H1 (cell line): ENCODE measurements at regions not wholly inside any gene's neighbourhood (a gene's known extent, or its start where the extent isn't known, plus 50 kb on each side); places are given as distances from the start of the nearest gene placed in this dataset.

Experiments
- CTCF ChIA-PET: fragments of 300-600 bp; sonication (Branson Sonifier 250); formaldehyde crosslinking; loops from one replicate; lab custom pipeline; 2021; ENCODE audit not compliant: partially characterized antibody; lab: Charles Lee
- POLR2A ChIA-PET: fragments of 300-600 bp; sonication (Branson Sonifier 250); formaldehyde crosslinking; loops from one replicate; lab custom pipeline; 2021; ENCODE audit warnings: inconsistent platforms; ENCODE audit not compliant: partially characterized antibody; lab: Charles Lee
- DNase-seq, 2 experiments: peaks; one replicate each; pipeline versions ENCODE4 v3.0.0 to v3.0.0-alpha.2; 2010 to 2022; ENCODE audit warnings: low spot score in 2 of 2, low read depth in 1 of 2, mixed read lengths in 1 of 2
- FAIRE-seq: peaks from 2 replicates; lab custom pipeline; 2011; peaks lifted over from hg19 to GRCh38; lab: Jason Lieb, UNC
- H2AFZ ChIP-seq: 2 replicates; pipeline ENCODE4 v1.8.1; 2012; ENCODE audit warnings: low read length, inconsistent platforms
- H2AK5ac ChIP-seq: 2 replicates; pipeline ENCODE4 v1.6.1; 2013; ENCODE audit warnings: low read depth, low read length
- H2BK120ac ChIP-seq: replicated peaks from 2 replicates; pipeline ENCODE3; 2013; ENCODE audit warnings: low read depth, low read length, inconsistent platforms
- H2BK12ac ChIP-seq: 2 replicates; pipeline ENCODE4 v1.6.1; 2013; ENCODE audit warnings: low read depth, low read length
- H2BK15ac ChIP-seq: 2 replicates; pipeline ENCODE4 v1.6.1; 2013; ENCODE audit warnings: low read length
- H2BK20ac ChIP-seq: 2 replicates; pipeline ENCODE4 v1.6.1; 2013; ENCODE audit warnings: low read length
- H2BK5ac ChIP-seq: 2 replicates; pipeline ENCODE4 v1.6.1; 2013; ENCODE audit warnings: low read depth, low read length
- H3K14ac ChIP-seq: 2 replicates; pipeline ENCODE4 v1.6.1; 2013; ENCODE audit warnings: inconsistent platforms; ENCODE audit not compliant: insufficient read length
- H3K18ac ChIP-seq: 2 replicates; pipeline ENCODE4 v1.6.1; 2013; ENCODE audit warnings: low read length; ENCODE audit errors: extremely low read depth
- H3K23ac ChIP-seq: 2 replicates; pipeline ENCODE4 v1.6.1; 2013; ENCODE audit warnings: inconsistent platforms; ENCODE audit not compliant: insufficient read length
- H3K23me2 ChIP-seq: 2 replicates; pipeline ENCODE4 v1.6.1; 2013; ENCODE audit warnings: low read depth, low read length
- H3K27ac ChIP-seq: 2 replicates; pipeline ENCODE4 v1.6.1; 2011; ENCODE audit warnings: low read depth, low read length, inconsistent platforms
- H3K27me3 ChIP-seq, 4 experiments: replicated peaks in 1 of 4; 1 replicate in 1 of 4; 2 replicates in 3 of 4; pipeline versions ENCODE4 v1.6.1 to v1.8.1; 2011 to 2013; ENCODE audit warnings: low read length in 3 of 4, mild to moderate bottlenecking in 3 of 4, inconsistent platforms in 2 of 4, mixed read lengths in 2 of 4, moderate library complexity in 1 of 4; ENCODE audit not compliant: control insufficient read depth in 3 of 4, insufficient read depth in 3 of 4; ENCODE audit errors: extremely low read depth in 1 of 4
- H3K36me3 ChIP-seq, 4 experiments: 2 replicates each; pipeline versions ENCODE4 v1.6.1 to v1.8.1; 2011 to 2013; ENCODE audit warnings: mild to moderate bottlenecking in 4 of 4, low read length in 3 of 4, moderate library complexity in 2 of 4, control low read depth in 1 of 4, inconsistent platforms in 1 of 4; ENCODE audit not compliant: insufficient read depth in 4 of 4, control insufficient read depth in 2 of 4
- H3K4ac ChIP-seq: replicated peaks from 2 replicates; pipeline ENCODE3; 2013; ENCODE audit warnings: low read length, low read depth, mixed read lengths, inconsistent platforms; ENCODE audit not compliant: insufficient read length
- H3K4me1 ChIP-seq, 4 experiments: replicated peaks in 1 of 4; 1 replicate in 1 of 4; 2 replicates in 3 of 4; pipeline versions ENCODE4 v1.6.1 to v1.8.1; 2011 to 2013; ENCODE audit warnings: low read length in 3 of 4, inconsistent platforms in 2 of 4, mixed read lengths in 1 of 4; ENCODE audit not compliant: insufficient read depth in 4 of 4, control insufficient read depth in 3 of 4
- H3K4me2 ChIP-seq, 2 experiments: 2 replicates each; pipeline versions ENCODE4 v1.6.1 to v1.8.1; 2011 to 2013; ENCODE audit warnings: low read depth in 2 of 2, low read length in 2 of 2, control low read depth in 1 of 2, inconsistent platforms in 1 of 2, mild to moderate bottlenecking in 1 of 2; ENCODE audit not compliant: insufficient read depth in 1 of 2
- H3K4me3 ChIP-seq, 4 experiments: fragments of 200-600, 300-600 bp in 1 of 4; sonication (generic), shearing (Covaris generic), sonication (Bioruptor Twin) in 1 of 4; 2 replicates each; pipeline versions ENCODE4 v1.5.1 to v1.8.1; 2011 to 2016; ENCODE audit warnings: low read length in 4 of 4, low read depth in 3 of 4, control low read depth in 2 of 4, inconsistent platforms in 2 of 4, mild to moderate bottlenecking in 2 of 4, mixed read lengths in 1 of 4, moderate library complexity in 1 of 4; ENCODE audit not compliant: insufficient read depth in 2 of 4; ENCODE audit errors: extremely low read depth in 1 of 4
- H3K56ac ChIP-seq: replicated peaks from 2 replicates; pipeline ENCODE3; 2013; ENCODE audit warnings: low read depth, mild to moderate bottlenecking, mixed read lengths, low read length, inconsistent platforms; ENCODE audit not compliant: insufficient read length
- H3K79me1 ChIP-seq: 2 replicates; pipeline ENCODE4 v1.6.1; 2013; ENCODE audit warnings: low read depth, low read length, control low read depth
- H3K79me2 ChIP-seq, 2 experiments: 2 replicates each; pipeline versions ENCODE4 v1.6.1 to v1.8.1; 2012 to 2013; ENCODE audit warnings: low read length in 2 of 2, mild to moderate bottlenecking in 2 of 2, inconsistent platforms in 1 of 2; ENCODE audit not compliant: insufficient read depth in 2 of 2, control insufficient read depth in 1 of 2
- H3K9ac ChIP-seq, 4 experiments: replicated peaks in 1 of 4; 1 replicate in 1 of 4; 2 replicates in 3 of 4; pipeline versions ENCODE4 v1.6.1 to v1.8.1; 2011 to 2013; ENCODE audit warnings: low read depth in 3 of 4, low read length in 3 of 4, control low read depth in 2 of 4, mild to moderate bottlenecking in 2 of 4, moderate library complexity in 2 of 4, inconsistent platforms in 1 of 4; ENCODE audit errors: extremely low read depth in 1 of 4
- H3K9me3 ChIP-seq, 2 experiments: 2 replicates each; pipeline versions ENCODE4 v1.6.1 to v1.8.1; 2012 to 2013; ENCODE audit warnings: mild to moderate bottlenecking in 2 of 2, moderate library complexity in 2 of 2, control low read depth in 1 of 2, inconsistent platforms in 1 of 2, low read depth in 1 of 2, low read length in 1 of 2, mixed read lengths in 1 of 2; ENCODE audit not compliant: insufficient read depth in 2 of 2
- H4K20me1 ChIP-seq, 2 experiments: replicated peaks in 1 of 2; 2 replicates each; pipeline versions ENCODE3 to v1.8.1; 2011 to 2013; ENCODE audit warnings: inconsistent platforms in 2 of 2, low read length in 2 of 2, mild to moderate bottlenecking in 1 of 2; ENCODE audit not compliant: insufficient read depth in 2 of 2, control insufficient read depth in 1 of 2
- H4K5ac ChIP-seq: 2 replicates; pipeline ENCODE4 v1.6.1; 2013; ENCODE audit warnings: low read length, low read depth, mixed read lengths, inconsistent platforms; ENCODE audit not compliant: insufficient read length
- H4K8ac ChIP-seq: 2 replicates; pipeline ENCODE4 v1.8.0; 2013; ENCODE audit warnings: mild to moderate bottlenecking, moderate library complexity, low read length, inconsistent platforms; ENCODE audit not compliant: insufficient read depth; ENCODE audit errors: extremely low read depth
- H4K91ac ChIP-seq: replicated peaks from 2 replicates; pipeline ENCODE3; 2013; ENCODE audit warnings: low read length, mixed read lengths, inconsistent platforms; ENCODE audit not compliant: insufficient read length
- PHF8 ChIP-seq: fragments of 200-600 bp; sonication (generic); conservative IDR thresholded peaks from 2 replicates; pipeline ENCODE4 v1.7.1; 2012; ENCODE audit warnings: low read depth, mild to moderate bottlenecking, inconsistent platforms, low read length, moderate library complexity
- SIN3A ChIP-seq, 2 experiments: IDR thresholded peaks in 1 of 2; conservative IDR thresholded peaks in 1 of 2; 2 replicates each; pipeline ENCODE4 v1.6.1; 2011 to 2012; ENCODE audit warnings: low read length in 2 of 2, improper control_type of control experiment in 1 of 2, low read depth in 1 of 2, mild to moderate bottlenecking in 1 of 2
- WGBS, 2 experiments: shearing (Covaris generic) in 1 of 2; methylation state at CpG; one replicate each; pipeline versions ENCODE4 v1.1.6 to v1.1.7; 2013 to 2015; ENCODE audit warnings: low lambda C conversion rate in 2 of 2, mixed read lengths in 2 of 2, inconsistent platforms in 1 of 2, low coverage in 1 of 2, missing lambda C conversion rate in 1 of 2; ENCODE audit not compliant: insufficient replicate concordance in 2 of 2, insufficient coverage in 1 of 2, insufficient read length in 1 of 2; ENCODE audit errors: extremely low coverage in 1 of 2, missing lambda C conversion rate in 1 of 2; 5-methylcytosine and 5-hydroxymethylcytosine counted together

DNA sequence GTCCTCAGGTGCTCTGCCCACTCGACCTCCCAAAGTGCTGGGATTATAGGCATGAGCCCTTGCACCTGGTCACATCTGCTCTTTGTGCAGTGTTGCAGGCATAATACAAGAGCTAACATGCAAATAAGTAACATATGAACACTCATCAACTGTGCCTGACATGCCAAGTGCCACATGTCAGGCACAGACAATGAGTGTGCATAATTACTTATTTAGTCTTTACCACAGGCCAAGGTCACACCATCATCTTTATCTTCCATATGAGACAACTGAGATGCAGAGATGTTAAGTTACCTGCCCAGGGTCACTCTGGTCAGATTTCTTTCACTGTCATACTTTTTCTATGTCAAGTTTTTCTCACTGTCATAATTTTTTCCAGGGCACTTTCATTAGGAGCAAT, 126.1 kb downstream of the PPIAL4G start:
- no peaks in the 10 kb centered on the region for H3K79me1 ChIP-seq
- no peak overlapping the region for H2BK15ac ChIP-seq
- H3K14ac ChIP-seq, result no peak overlapping the region
- no peak overlapping the region for H3K56ac ChIP-seq
- no peak overlapping the region for H3K4ac ChIP-seq
- H3K27me3 ChIP-seq, result peaks cover 9 to 35% (median 23%) of the 10 kb centered on the region in 4 experiments
- no peaks in the 10 kb centered on the region for H3K79me2 ChIP-seq
- ChIA-PET POLR2A (interaction anchor here (8.4 kb wide), 1 partner anchor 21 kb away, joined by 55 read pairs; no protein-coding TSS in a partner anchor), CTCF (interaction anchor here (1.2 kb wide), 1 partner anchor 11 kb away, joined by 3 read pairs; no protein-coding TSS in a partner anchor)
- no peak overlapping the region for H3K4me2 ChIP-seq
- no peak overlapping the region for H2BK120ac ChIP-seq
- no peak overlapping the region for H2AFZ ChIP-seq
- TF ChIP-seq SIN3A (conservative IDR thresholded peaks at IDR 0.05 in 1 of 2, IDR thresholded peaks at IDR 0.05 in 1 of 2; ENCODE audit: low read depth in 1 of 2, low read length in 2 of 2) (no peak), PHF8 (no peak)
- no peak overlapping the region for H4K5ac ChIP-seq
- H2BK20ac ChIP-seq, result no peak overlapping the region
- H3K9ac ChIP-seq, result no peak overlapping the region
- H3K4me3 ChIP-seq, result no peak overlapping the region
- no peak overlapping the region for H3K18ac ChIP-seq
- 94% methylated on average over 1 of the region's 1 CpG; no CpG with 5 or more reads in 1 of the 2 experiments for WGBS, 2 experiments
- H4K8ac ChIP-seq, result no peak overlapping the region
- H3K27ac ChIP-seq, result no peak overlapping the region
- peaks cover 9% of the 10 kb centered on the region for H3K23me2 ChIP-seq
- H4K91ac ChIP-seq, result no peak overlapping the region
- no peak overlapping the region for H3K23ac ChIP-seq
- no peak overlapping the region for H2BK5ac ChIP-seq
- H3K4me1 ChIP-seq, result peaks cover 0 to 7% (median 2%) of the 10 kb centered on the region in 4 experiments; a peak in 2 of 7 replicates
- no peaks in the 10 kb centered on the region for H3K36me3 ChIP-seq
- no peaks in the 10 kb centered on the region for H4K20me1 ChIP-seq
- no peak for FAIRE-seq
- no peaks in the 10 kb centered on the region for H3K9me3 ChIP-seq
- no peak for DNase-seq
- H2BK12ac ChIP-seq, result no peak overlapping the region
- H2AK5ac ChIP-seq, result no peak overlapping the region
